ENCODE measurements at regions not wholly inside any gene's neighbourhood (a gene's known extent, or its start where the extent isn't known, plus 50 kb on each side); places are given as distances from the start of the nearest gene placed in this dataset.
A peak's percentile ranks its signal among the peaks of the same experiment; 100 is the strongest.
"Not testable (repeated sequence)": the region's sequence is repeated elsewhere in the genome, so short reads cannot be mapped to it uniquely, and the experiment has no call there.

- DNase-seq, result no peak
These were observed 426.8 kb downstream of the SETD4 start for GRCh38 chr21:35633501-35633900.

- no peak for DNase-seq
These were observed 427.6 kb downstream of the SETD4 start for GRCh38 chr21:35632711-35633110.

- no peak for DNase-seq
These were observed 432.0 kb downstream of the SETD4 start for GRCh38 chr21:35628316-35628715.

GRCh38 chr21:35627462-35627861 is 432.9 kb downstream of the SETD4 start:
- DNase-seq, result no peak

- DNase-seq, result no peak
These were observed 434.8 kb downstream of the SETD4 start for GRCh38 chr21:35625576-35625975.

- DNase-seq, result no peak
These were observed 435.4 kb downstream of the SETD4 start for GRCh38 chr21:35624901-35625300.

- DNase-seq, result no peak
These were observed 437.7 kb downstream of the SETD4 start for GRCh38 chr21:35622612-35623011.

- no peak for DNase-seq
These were observed 441.1 kb downstream of the SETD4 start for GRCh38 chr21:35619184-35619583.

GRCh38 chr21:35617491-35617890 is 442.8 kb downstream of the SETD4 start:
- no peak for DNase-seq

- no peak for DNase-seq
These were observed 444.2 kb downstream of the SETD4 start for GRCh38 chr21:35616090-35616489.

- no peak for DNase-seq
These were observed 445.0 kb downstream of the SETD4 start for GRCh38 chr21:35615325-35615724.

GRCh38 chr21:35614396-35614921 is 445.9 kb downstream of the SETD4 start:
- DNase-seq, result no peak

- DNase-seq, result no peak
These were observed 448.6 kb downstream of the SETD4 start for GRCh38 chr21:35611708-35612132.

- DNase-seq, result no peak
These were observed 451.1 kb downstream of the SETD4 start for GRCh38 chr21:35609263-35609662.

- DNase-seq, result no peak
These were observed 452.9 kb downstream of the SETD4 start for GRCh38 chr21:35607406-35607805.

- no peak for DNase-seq
These were observed 453.7 kb downstream of the SETD4 start for GRCh38 chr21:35606578-35606977.

GRCh38 chr21:35606146-35606545 is 454.2 kb downstream of the SETD4 start:
- no peak for DNase-seq

- DNase-seq, result peak; percentile 1
These were observed 456.8 kb downstream of the SETD4 start for GRCh38 chr21:35603494-35603893.

- DNase-seq, result no peak
These were observed 457.4 kb downstream of the SETD4 start for GRCh38 chr21:35602811-35603362.

GRCh38 chr21:35601211-35601610 is 459.1 kb downstream of the SETD4 start:
- no peak for DNase-seq

- no peak for DNase-seq
These were observed 461.2 kb downstream of the SETD4 start for GRCh38 chr21:35599164-35599563.

- DNase-seq, result no peak
These were observed 462.5 kb downstream of the SETD4 start for GRCh38 chr21:35597750-35598339.

- no peak for DNase-seq
These were observed 465.4 kb downstream of the SETD4 start for GRCh38 chr21:35594905-35595304.

GRCh38 chr21:35593000-35593502 is 467.3 kb downstream of the SETD4 start:
- no peak for DNase-seq

- DNase-seq, result not testable (repeated sequence)
These were observed 470.0 kb downstream of the SETD4 start for GRCh38 chr21:35590284-35590683.
